GM13977 (cell line): ENCODE measurements at regions not wholly inside any gene's neighbourhood (a gene's known extent, or its start where the extent isn't known, plus 50 kb on each side); places are given as distances from the start of the nearest gene placed in this dataset.

Source experiments
- DNase-seq: peaks from one replicate; pipeline ENCODE4 v3.0.0; 2012; ENCODE audit warnings: low spot score
- in situ Hi-C: fragments of 300-500 bp; cut with MboI; formaldehyde crosslinking; loops from one replicate; pipeline ENCODE4 v1.12.0; 2022; ENCODE audit warnings: low sequenced_read_pairs, low pct_unique_long_range_greater_than_20kb, mixed read lengths, inconsistent platforms; ENCODE audit not compliant: unreplicated experiment
- TF ChIP-seq, protein P1 (sequence below): IDR thresholded peaks from 2 replicates; pipeline ENCODE4 v1.5.1; 2012; ENCODE audit warnings: mild to moderate bottlenecking, control low read depth; ENCODE audit not compliant: insufficient read depth; ENCODE audit errors: extremely low read depth, missing control alignments

DNA sequence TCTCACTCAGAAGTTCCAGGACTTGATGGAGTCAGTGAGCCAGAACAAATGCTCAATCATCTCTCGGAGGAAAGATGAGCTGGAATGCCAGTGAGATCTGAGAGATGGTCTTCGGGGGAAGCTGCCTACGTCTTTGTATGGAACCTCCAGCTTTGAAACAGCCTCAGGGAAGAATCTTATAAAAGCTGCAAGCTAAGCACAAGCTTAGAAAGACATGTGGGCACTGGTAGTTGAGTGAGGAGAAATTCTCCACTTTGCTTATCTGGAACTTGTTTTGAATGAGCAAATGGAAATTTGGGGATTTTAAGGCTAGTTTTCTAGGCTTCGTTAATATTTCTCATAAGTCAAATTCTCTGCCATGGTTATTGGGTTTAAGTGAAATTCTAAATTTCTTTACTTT lies 594.4 kb downstream of the QKI start:
- in situ Hi-C loops, result no loop called here
- DNase-seq, result no peak
- TF ChIP-seq, protein P1, sequence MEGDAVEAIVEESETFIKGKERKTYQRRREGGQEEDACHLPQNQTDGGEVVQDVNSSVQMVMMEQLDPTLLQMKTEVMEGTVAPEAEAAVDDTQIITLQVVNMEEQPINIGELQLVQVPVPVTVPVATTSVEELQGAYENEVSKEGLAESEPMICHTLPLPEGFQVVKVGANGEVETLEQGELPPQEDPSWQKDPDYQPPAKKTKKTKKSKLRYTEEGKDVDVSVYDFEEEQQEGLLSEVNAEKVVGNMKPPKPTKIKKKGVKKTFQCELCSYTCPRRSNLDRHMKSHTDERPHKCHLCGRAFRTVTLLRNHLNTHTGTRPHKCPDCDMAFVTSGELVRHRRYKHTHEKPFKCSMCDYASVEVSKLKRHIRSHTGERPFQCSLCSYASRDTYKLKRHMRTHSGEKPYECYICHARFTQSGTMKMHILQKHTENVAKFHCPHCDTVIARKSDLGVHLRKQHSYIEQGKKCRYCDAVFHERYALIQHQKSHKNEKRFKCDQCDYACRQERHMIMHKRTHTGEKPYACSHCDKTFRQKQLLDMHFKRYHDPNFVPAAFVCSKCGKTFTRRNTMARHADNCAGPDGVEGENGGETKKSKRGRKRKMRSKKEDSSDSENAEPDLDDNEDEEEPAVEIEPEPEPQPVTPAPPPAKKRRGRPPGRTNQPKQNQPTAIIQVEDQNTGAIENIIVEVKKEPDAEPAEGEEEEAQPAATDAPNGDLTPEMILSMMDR, result no peak

DNA sequence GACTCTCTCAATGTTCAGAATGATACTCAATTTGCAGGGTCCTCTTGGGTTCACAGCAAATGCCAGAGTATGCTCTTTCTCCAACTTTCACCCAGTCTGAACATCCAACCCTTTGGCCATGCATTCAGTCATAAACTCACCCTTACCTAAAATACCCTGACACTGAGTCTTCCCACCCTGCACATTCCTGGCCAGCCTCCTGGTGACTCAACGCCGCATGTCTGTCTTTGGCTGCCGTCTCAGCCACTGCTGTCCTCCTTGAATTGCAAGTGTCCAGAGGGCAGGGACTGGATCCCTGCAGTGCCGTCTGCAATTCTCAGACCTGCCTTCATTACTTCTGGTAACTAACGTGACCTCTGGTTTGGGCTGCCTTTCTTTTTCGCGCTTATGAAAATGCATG lies 593.4 kb downstream of the QKI start:
- TF ChIP-seq, protein P1, result no peak
- in situ Hi-C loops, result no loop called here
- DNase-seq, result no peak

DNA sequence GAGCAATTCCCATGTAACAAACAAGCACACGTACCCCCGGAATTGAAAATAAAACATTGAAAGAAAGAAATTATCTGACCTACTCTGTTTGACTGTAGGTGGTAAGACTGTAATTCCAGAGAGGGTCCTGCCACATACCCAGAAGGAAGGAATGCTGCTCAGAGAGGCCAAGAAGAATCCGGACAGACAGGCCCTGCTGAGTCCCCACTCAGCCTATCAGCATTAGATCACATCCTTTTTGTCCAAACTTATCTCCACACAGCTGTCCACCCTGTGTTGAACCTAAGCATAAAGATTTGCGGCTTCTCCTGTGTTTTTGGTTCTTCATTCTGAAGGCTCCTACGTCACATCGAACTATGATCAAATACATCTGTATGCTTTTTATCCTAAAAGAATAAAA lies 591.9 kb downstream of the QKI start:
- DNase-seq, result no peak
- TF ChIP-seq, protein P1, result no peak
- in situ Hi-C loops, result no loop called here

DNA sequence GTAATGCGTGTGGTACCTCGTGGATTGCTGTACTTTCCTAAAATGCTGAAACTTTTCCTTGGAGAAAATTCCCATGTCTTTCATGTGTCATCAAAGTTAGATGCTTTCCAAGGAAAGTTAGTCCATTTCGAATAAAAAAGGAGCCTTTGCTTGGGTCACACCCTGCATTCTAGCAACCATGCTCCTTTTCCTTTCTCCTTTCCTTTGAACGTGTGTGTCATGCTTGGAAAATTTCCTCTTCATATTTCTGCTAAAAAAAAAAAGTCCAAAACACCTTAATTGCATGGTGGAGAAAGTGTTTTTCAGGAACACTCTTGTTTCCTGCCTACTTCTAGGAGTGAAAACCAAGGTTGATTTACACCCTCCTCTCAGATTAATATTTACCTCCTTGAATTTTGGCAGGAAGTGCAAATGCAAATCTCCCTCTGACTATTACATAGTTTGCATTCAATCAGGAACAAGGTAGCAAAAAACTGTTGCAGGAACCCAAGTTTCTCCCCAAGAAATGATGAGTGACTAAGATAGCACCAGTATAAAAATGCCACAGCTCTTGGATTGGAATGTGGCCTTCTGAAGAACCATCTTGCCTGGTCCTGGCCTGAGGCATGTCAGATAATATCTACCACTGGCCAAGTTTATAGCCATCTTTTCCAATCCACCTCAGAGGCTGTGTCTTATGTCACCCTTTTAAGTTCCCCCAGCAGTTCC lies 590.6 kb downstream of the QKI start:
- TF ChIP-seq, protein P1, result no peak
- in situ Hi-C loops, result no loop called here
- no peak for DNase-seq

DNA sequence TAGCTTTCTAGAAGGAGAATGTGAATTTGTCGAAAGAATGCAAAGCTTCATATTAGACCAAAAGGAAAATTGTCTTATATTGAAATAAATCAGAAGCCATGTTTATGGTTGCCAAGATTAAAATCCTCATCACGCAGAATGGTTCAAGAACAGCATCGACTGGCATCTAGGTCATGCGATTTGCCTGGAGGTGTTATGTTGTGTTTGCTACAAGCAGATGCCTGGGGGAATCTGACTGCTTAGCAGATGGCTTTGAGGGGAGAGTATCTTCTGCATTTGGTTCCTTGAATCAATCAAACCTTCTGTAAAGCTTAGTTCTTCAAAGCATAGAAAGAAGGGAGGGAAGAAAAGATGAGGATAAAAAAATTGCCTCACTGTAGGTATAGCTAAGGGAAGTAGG lies 585.8 kb downstream of the QKI start:
- in situ Hi-C loops, result no loop called here
- no peak for DNase-seq
- TF ChIP-seq, protein P1, result no peak

DNA sequence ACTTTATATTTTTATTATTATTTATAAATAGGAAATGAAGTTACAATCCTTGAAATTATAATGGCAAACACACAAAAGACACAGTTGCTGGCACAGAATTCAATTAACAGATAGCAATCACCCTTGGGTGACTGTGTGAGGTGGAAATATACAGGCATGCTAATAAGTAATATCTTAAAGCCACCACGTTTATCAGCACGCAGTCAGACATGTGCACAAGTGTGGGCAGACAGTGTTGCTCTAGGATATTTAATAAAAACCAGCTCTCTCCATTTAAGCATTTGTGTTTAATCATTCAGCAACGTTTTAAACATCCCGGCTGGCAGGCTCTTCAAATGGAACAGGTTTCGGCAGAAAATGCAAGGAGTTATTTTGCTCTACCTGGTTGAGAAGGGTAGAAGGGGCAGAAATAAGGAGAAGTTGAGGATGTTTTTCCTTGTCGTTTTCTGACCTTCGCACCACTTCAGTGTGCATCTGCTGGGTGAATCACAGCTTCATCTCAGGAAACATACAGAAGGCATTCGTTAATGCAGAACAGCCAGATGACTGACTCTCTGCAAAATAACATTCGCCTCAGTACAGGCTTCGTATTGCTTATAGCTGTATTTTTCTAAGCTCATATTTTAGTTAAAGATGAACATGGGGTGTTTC lies 585.1 kb downstream of the QKI start:
- no peak for DNase-seq
- TF ChIP-seq, protein P1, result no peak
- in situ Hi-C loops, result no loop called here

DNA sequence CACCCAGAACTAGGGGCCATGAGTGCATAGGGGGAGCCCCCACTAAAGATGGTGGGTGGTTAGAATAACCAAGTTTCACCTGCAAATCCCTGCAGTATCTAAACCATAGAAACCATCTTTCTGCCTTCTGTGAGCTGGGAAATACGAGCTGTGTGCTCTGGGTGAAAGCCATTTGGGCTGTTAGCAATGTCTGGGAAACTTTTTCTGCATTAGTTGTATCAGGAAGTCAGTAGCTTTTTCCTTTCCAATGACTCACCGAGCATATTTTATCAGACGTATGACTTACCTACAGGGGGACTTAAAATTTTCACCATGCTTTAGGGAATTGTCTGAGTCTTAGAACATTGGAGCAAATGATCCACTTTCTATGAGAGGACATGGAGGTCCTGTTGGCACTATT lies 584.0 kb downstream of the QKI start:
- in situ Hi-C loops, result no loop called here
- TF ChIP-seq, protein P1, result no peak

More for the DNA sequence above, 584.0 kb downstream of the QKI start:
- no peak for DNase-seq
